Stimulated activated CD4-positive, alpha-beta T cell treated with anti-CD3 and anti-CD28 coated beads, Interleukin-1b, Interleukin-23, amount 100 ng/mL, for 48 hours (primary cell): ENCODE measurements at regions not wholly inside any gene's neighbourhood (a gene's known extent, or its start where the extent isn't known, plus 50 kb on each side); places are given as distances from the start of the nearest gene placed in this dataset.

Experiments
- DNase-seq: peaks from one replicate; pipeline ENCODE4 v3.0.0-alpha.2; 2020

- DNase-seq, result no peak
These were observed 85.6 kb upstream of the TAF1B start for GRCh38 chr2:9757501-9758264.

- no peak for DNase-seq
These were observed 84.5 kb upstream of the TAF1B start for GRCh38 chr2:9758741-9759140.

- no peak for DNase-seq
These were observed 83.0 kb upstream of the TAF1B start for GRCh38 chr2:9760069-9760901.

- no peak for DNase-seq
These were observed 82.4 kb upstream of the TAF1B start for GRCh38 chr2:9760902-9761228.

- DNase-seq, result no peak
These were observed 81.7 kb upstream of the TAF1B start for GRCh38 chr2:9761577-9761976.

GRCh38 chr2:9762164-9762563, 81.1 kb upstream of the TAF1B start:
- DNase-seq, result no peak

GRCh38 chr2:9762941-9763340, 80.3 kb upstream of the TAF1B start:
- DNase-seq, result no peak

GRCh38 chr2:9763356-9764152, 79.7 kb upstream of the TAF1B start:
- peak; percentile 51 for DNase-seq

GRCh38 chr2:9764153-9764778, 79.0 kb upstream of the TAF1B start:
- DNase-seq, result no peak

- no peak for DNase-seq
These were observed 77.4 kb upstream of the TAF1B start for GRCh38 chr2:9765611-9766531.

GRCh38 chr2:9767656-9768281, 75.5 kb upstream of the TAF1B start:
- DNase-seq, result no peak

- DNase-seq, result no peak
These were observed 74.9 kb upstream of the TAF1B start for GRCh38 chr2:9768388-9768787.

- DNase-seq, result peak; percentile 37
These were observed 73.9 kb upstream of the TAF1B start for GRCh38 chr2:9769171-9770005.

- no peak for DNase-seq
These were observed 73.3 kb upstream of the TAF1B start for GRCh38 chr2:9770006-9770307.

- peak; percentile 52 for DNase-seq
These were observed 72.8 kb upstream of the TAF1B start for GRCh38 chr2:9770308-9771100.

- no peak for DNase-seq
These were observed 72.2 kb upstream of the TAF1B start for GRCh38 chr2:9771101-9771449.

GRCh38 chr2:9771481-9772017, 71.7 kb upstream of the TAF1B start:
- DNase-seq, result no peak

GRCh38 chr2:9772035-9772998, 71.0 kb upstream of the TAF1B start:
- DNase-seq, result no peak
